Left lung (tissue), 4 donors: ENCODE measurements at regions not wholly inside any gene's neighbourhood (a gene's known extent, or its start where the extent isn't known, plus 50 kb on each side); places are given as distances from the start of the nearest gene placed in this dataset.

ENCODE experiments used
- ATAC-seq: fragments of 200-7000 bp; cut with Tn5 transposase; one replicate; pipeline ENCODE4 v1.9.1; 2020; ENCODE audit warnings: moderate library complexity
- DNase-seq, 4 donors: peaks; one replicate each; pipeline ENCODE4 v3.0.0-alpha.2; 2013 to 2020
- H3K27ac ChIP-seq, 2 donors: fragments of 200-600 bp; sonication (generic) in 1 of 2; one replicate each; pipeline versions ENCODE4 v1.5.0 to v1.8.0; 2020 to 2021
- H3K27me3 ChIP-seq, 2 donors: fragments of 200-600 bp; sonication (generic) in 1 of 2; one replicate each; pipeline versions ENCODE4 v1.5.0 to v1.8.0; 2020 to 2021
- H3K36me3 ChIP-seq, 2 donors: fragments of 200-600 bp; sonication (generic) in 1 of 2; one replicate each; pipeline versions ENCODE4 v1.5.0 to v1.8.0; 2020 to 2021
- H3K4me1 ChIP-seq, 2 donors: fragments of 200-600 bp; one replicate each; pipeline ENCODE4 v1.8.0; 2021
- H3K4me3 ChIP-seq, 2 donors: fragments of 200-600 bp; sonication (generic) in 1 of 2; one replicate each; pipeline versions ENCODE4 v1.5.0 to v1.8.0; 2020 to 2021; ENCODE audit warnings: mild to moderate bottlenecking in 1 of 2
- H3K9me3 ChIP-seq, 2 donors: fragments of 200-600 bp; sonication (generic) in 1 of 2; one replicate each; pipeline versions ENCODE4 v1.5.0 to v1.8.0; 2020 to 2021
- CTCF ChIP-seq, 2 donors: fragments of 200-600 bp; sonication (generic) in 1 of 2; IDR thresholded peaks; one replicate each; pipeline versions ENCODE4 v1.5.0 to v1.8.0; 2021; ENCODE audit warnings: antibody characterized with exemption in 2 of 2
- intact Hi-C, 2 donors: fragments of 100-400 bp; cut with DNase I; formaldehyde crosslinking; loops; one replicate each; pipeline versions ENCODE4 v1.11.2 to v1.14.2; 2022
- donor health status: DM: no; HTN: yes; CAD: no.
- donor health status: DM: no; HTN: no; CAD: no.

GRCh38 chr3:24937780-24938179 is 443.1 kb upstream of the THRB start:
- intact Hi-C loops = no loop called here
- no peak for ATAC-seq
- no peak overlapping the region for H3K4me3 ChIP-seq
- no peaks in the 10 kb centered on the region for H3K27me3 ChIP-seq
- no peak for DNase-seq
- no peaks in the 10 kb centered on the region for H3K9me3 ChIP-seq
- TF ChIP-seq CTCF (IDR thresholded peaks at IDR 0.05) = no peak
- no peak overlapping the region for H3K27ac ChIP-seq
- H3K4me1 ChIP-seq = no peaks in the 10 kb centered on the region
- no peaks in the 10 kb centered on the region for H3K36me3 ChIP-seq

- H3K4me1 ChIP-seq = no peaks in the 10 kb centered on the region
- no peaks in the 10 kb centered on the region for H3K9me3 ChIP-seq
- DNase-seq (no peak), ATAC-seq (no peak)
- no peaks in the 10 kb centered on the region for H3K27me3 ChIP-seq
- H3K4me3 ChIP-seq = no peak overlapping the region
- intact Hi-C loops = no loop called here
- H3K36me3 ChIP-seq = no peaks in the 10 kb centered on the region
- no peak overlapping the region for H3K27ac ChIP-seq
- TF ChIP-seq CTCF (IDR thresholded peaks at IDR 0.05) = no peak
These were observed 449.3 kb upstream of the THRB start for GRCh38 chr3:24943961-24944360.

- no peak for ATAC-seq
- intact Hi-C loops = no loop called here
- H3K27me3 ChIP-seq = no peaks in the 10 kb centered on the region
These were observed 450.3 kb upstream of the THRB start for GRCh38 chr3:24944805-24945520.

GRCh38 chr3:24945563-24945962 is 450.9 kb upstream of the THRB start:
- Histone ChIP-seq H3K4me1 (no peaks in the 10 kb centered on the region), H3K27me3 (no peaks in the 10 kb centered on the region), H3K9me3 (no peaks in the 10 kb centered on the region), H3K4me3 (no peak overlapping the region), H3K27ac (no peak overlapping the region), H3K36me3 (no peaks in the 10 kb centered on the region)
- ATAC-seq (no peak), DNase-seq (no peak)
- intact Hi-C loops = no loop called here
- TF ChIP-seq CTCF (IDR thresholded peaks at IDR 0.05) = no peak

More at GRCh38 chr3:24944805-24945520, 450.3 kb upstream of the THRB start:
- no peak overlapping the region for H3K27ac ChIP-seq
- no peaks in the 10 kb centered on the region for H3K4me1 ChIP-seq
- H3K36me3 ChIP-seq = no peaks in the 10 kb centered on the region
- no peak for TF ChIP-seq CTCF (IDR thresholded peaks at IDR 0.05)
- H3K4me3 ChIP-seq = no peak overlapping the region
- no peak for DNase-seq
- no peaks in the 10 kb centered on the region for H3K9me3 ChIP-seq

GRCh38 chr3:24947103-24947502 is 452.5 kb upstream of the THRB start:
- TF ChIP-seq CTCF (IDR thresholded peaks at IDR 0.05) = no peak
- Histone ChIP-seq H3K27ac (no peak overlapping the region), H3K4me3 (no peak overlapping the region), H3K27me3 (no peaks in the 10 kb centered on the region), H3K9me3 (no peaks in the 10 kb centered on the region), H3K36me3 (no peaks in the 10 kb centered on the region), H3K4me1 (no peaks in the 10 kb centered on the region)
- ATAC-seq (no peak), DNase-seq (no peak)
- intact Hi-C loops = no loop called here
